ENCODE measurements at regions not wholly inside any gene's neighbourhood (a gene's known extent, or its start where the extent isn't known, plus 50 kb on each side); places are given as distances from the start of the nearest gene placed in this dataset.

DNA sequence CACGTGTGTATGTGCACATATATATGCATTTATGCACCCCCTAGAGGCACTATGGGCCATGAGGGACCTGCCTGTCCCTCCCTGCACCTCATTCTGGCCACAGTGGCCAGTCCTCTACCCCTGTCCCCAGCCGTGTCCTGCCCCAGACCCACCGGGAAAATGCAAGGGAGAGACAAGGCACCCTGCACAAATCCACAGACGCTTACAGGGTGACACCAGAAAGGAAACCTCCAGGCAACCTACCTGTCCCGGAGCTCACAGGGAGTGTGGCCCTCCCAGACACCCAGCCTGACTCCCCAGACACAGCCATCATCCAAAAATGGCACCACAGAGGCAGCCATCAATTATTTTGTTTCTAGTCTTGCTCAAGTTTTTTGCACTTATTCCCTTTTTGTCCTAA, 440.4 kb downstream of the SOX9 start:
- intact Hi-C loops (cut with DNase I) = loop anchor here in 9 of 10 donors (5.0 to 10.0 kb wide), 6 partner anchors 161 to 624 kb away; partner anchors contain the start of gene SSTR2 (in 1 of the 9)

DNA sequence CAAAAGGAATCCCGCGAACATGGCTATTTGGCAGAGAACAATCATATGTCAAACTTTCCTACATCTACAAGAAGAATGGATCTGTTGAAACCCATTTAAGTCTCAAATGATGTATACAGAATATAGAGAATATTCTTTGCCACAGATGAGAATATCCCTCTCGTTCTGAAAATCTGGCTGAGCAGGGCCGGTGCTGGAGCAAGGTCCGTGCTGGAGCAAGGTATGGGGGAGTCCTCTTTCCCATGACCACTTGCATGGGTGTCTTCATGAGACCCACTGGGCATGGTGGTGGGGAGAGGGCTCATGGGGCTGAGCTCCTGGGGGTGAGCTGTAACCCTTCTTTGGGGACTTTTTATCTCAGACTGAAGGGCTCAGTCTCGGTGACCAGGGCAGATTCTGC, 440.9 kb downstream of the SOX9 start:
- intact Hi-C loops (cut with DNase I) = loop anchor here in 9 of 10 donors (5.0 to 10.0 kb wide), 6 partner anchors 161 to 623 kb away; partner anchors contain the start of gene SSTR2 (in 1 of the 9)
- Histone ChIP-seq H3K36me3 (no peaks in the 10 kb centered on the region), H3K9me3 (no peaks in the 10 kb centered on the region), H3K4me3 (no peak overlapping the region), H3K27me3 (peaks cover 0 to 8% (median 0%) of the 10 kb centered on the region in 9 donors), H3K27ac (no peak overlapping the region), H3K4me1 (no peaks in the 10 kb centered on the region)
- ATAC-seq (no peak), DNase-seq (no peak)
- TF ChIP-seq, protein P1, sequence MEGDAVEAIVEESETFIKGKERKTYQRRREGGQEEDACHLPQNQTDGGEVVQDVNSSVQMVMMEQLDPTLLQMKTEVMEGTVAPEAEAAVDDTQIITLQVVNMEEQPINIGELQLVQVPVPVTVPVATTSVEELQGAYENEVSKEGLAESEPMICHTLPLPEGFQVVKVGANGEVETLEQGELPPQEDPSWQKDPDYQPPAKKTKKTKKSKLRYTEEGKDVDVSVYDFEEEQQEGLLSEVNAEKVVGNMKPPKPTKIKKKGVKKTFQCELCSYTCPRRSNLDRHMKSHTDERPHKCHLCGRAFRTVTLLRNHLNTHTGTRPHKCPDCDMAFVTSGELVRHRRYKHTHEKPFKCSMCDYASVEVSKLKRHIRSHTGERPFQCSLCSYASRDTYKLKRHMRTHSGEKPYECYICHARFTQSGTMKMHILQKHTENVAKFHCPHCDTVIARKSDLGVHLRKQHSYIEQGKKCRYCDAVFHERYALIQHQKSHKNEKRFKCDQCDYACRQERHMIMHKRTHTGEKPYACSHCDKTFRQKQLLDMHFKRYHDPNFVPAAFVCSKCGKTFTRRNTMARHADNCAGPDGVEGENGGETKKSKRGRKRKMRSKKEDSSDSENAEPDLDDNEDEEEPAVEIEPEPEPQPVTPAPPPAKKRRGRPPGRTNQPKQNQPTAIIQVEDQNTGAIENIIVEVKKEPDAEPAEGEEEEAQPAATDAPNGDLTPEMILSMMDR (IDR thresholded peaks at IDR 0.05) = no peak
- TF ChIP-seq POLR2A (IDR thresholded peaks at IDR 0.05) = no peak
- WGBS, 4 donors = 89 to 95% (median 90%) methylated on average over 6 of the region's 6 CpGs

More for the DNA sequence above, 440.4 kb downstream of the SOX9 start:
- TF ChIP-seq POLR2A (IDR thresholded peaks at IDR 0.05) = no peak
- TF ChIP-seq, protein P1 (IDR thresholded peaks at IDR 0.05) = no peak
- H3K27ac ChIP-seq = no peak overlapping the region
- ATAC-seq (no peak), DNase-seq (no peak)
- no peaks in the 10 kb centered on the region for H3K9me3 ChIP-seq
- no peak overlapping the region for H3K4me3 ChIP-seq
- H3K4me1 ChIP-seq = no peaks in the 10 kb centered on the region
- WGBS, 4 donors = 65 to 87% (median 71%) methylated on average over 4 to 5 of the region's 5 CpGs
- peaks cover 0 to 12% (median 0%) of the 10 kb centered on the region in 9 donors for H3K27me3 ChIP-seq
- no peaks in the 10 kb centered on the region for H3K36me3 ChIP-seq

DNA sequence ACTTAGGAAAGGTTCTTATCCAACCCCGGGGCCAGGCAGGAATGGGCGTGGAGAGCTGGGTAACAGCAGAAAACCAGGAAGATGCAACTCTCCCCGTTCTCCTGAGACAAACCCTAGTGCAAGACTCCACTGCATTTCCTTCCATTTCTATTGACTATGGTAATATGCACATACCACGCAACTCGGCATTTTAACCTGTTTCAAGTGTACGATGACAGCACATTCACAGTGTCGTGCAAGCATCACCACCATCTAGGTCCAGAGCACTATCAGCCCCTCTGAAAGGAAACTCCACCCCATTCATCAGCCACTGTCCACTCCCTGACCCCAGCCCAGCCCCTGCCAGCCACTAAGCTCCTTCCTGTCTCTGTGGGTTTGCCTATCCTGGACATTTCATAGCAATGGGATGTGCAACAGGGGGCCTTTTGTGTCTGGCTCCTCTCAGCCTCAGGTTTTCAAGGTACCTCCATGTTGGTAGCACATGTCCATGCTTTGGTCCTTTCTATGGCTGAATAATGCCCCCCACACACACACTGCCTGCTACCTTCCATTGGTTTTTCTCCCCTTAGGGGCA, 441.9 kb downstream of the SOX9 start:
- intact Hi-C loops (cut with DNase I) = loop anchor here in 9 of 10 donors (5.0 to 10.0 kb wide), 6 partner anchors 160 to 622 kb away; partner anchors contain the start of gene SSTR2 (in 1 of the 9)
- ATAC-seq (no peak), DNase-seq (no peak)
- peaks cover 0 to 3% (median 0%) of the 10 kb centered on the region in 9 donors for H3K27me3 ChIP-seq
- H3K27ac ChIP-seq = no peak overlapping the region
- H3K4me3 ChIP-seq = no peak overlapping the region
- WGBS, 4 donors = 58 to 68% (median 66%) methylated on average over 7 of the region's 7 CpGs
- no peak for TF ChIP-seq POLR2A (IDR thresholded peaks at IDR 0.05)
- H3K9me3 ChIP-seq = no peaks in the 10 kb centered on the region
- H3K36me3 ChIP-seq = no peaks in the 10 kb centered on the region
- H3K4me1 ChIP-seq = no peaks in the 10 kb centered on the region

DNA sequence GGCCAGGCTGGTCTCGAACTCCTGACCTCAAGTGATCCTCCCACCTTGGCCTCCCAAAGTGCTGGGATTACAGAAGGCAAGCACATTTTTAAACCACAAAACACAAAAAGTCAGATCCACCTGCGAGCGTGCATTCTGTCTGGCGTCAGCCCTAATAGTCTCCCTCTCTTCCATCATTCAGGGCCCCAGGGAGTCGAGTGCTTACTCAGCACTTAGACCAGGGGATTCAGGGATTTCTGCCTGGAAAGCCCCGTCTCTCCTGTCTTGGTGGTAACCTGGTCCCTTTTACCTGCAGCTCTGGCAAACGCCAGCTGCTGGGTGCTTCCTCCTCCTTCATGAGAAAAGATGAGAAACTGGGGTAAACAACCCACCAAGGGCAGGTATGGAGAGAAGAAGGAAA, 443.1 kb downstream of the SOX9 start:
- WGBS, 4 donors = 83 to 91% (median 88%) methylated on average over 7 of the region's 7 CpGs
- Histone ChIP-seq H3K36me3 (no peaks in the 10 kb centered on the region), H3K27me3 (peaks cover 0 to 6% (median 0%) of the 10 kb centered on the region in 9 donors), H3K4me1 (no peaks in the 10 kb centered on the region), H3K27ac (no peak overlapping the region), H3K9me3 (no peaks in the 10 kb centered on the region), H3K4me3 (no peak overlapping the region)
- intact Hi-C loops (cut with DNase I) = loop anchor here in 9 of 10 donors (5.0 to 10.0 kb wide), 6 partner anchors 158 to 621 kb away; partner anchors contain the start of gene SSTR2 (in 1 of the 9)
- no peak for TF ChIP-seq POLR2A (IDR thresholded peaks at IDR 0.05)
- TF ChIP-seq, protein P1 (IDR thresholded peaks at IDR 0.05) = no peak
- ATAC-seq (no peak), DNase-seq (no peak)

All from heart left ventricle (tissue), 16 donors.